Caco-2 (cell line): ENCODE measurements at regions not wholly inside any gene's neighbourhood (a gene's known extent, or its start where the extent isn't known, plus 50 kb on each side); places are given as distances from the start of the nearest gene placed in this dataset.

Experiments
- BruUV-seq: library from RNA; stranded (reverse); fragments of 400-500 nt; replicated peaks from 2 replicates; lab custom pipeline; 2021; lab: Mats Ljungman, UMichigan
- CTCF ChIA-PET: fragments of 300-600 bp; sonication (Branson Sonifier 250); formaldehyde crosslinking; loops from one replicate; lab custom pipeline; 2022; ENCODE audit warnings: antibody characterized with exemption; lab: Charles Lee
- POLR2A ChIA-PET: fragments of 300-600 bp; sonication (Branson Sonifier 250); formaldehyde crosslinking; loops from one replicate; lab custom pipeline; 2022; ENCODE audit warnings: antibody characterized with exemption; lab: Charles Lee
- DNase-seq, 2 experiments: peaks; one replicate each; pipeline versions ENCODE4 v3.0.0 to v3.0.0-alpha.2; 2020 to 2022
- H3K27me3 ChIP-seq: replicated peaks from 2 replicates; pipeline ENCODE4 v1.6.0; 2011; ENCODE audit warnings: low read length; ENCODE audit not compliant: control insufficient read depth, insufficient read depth
- H3K36me3 ChIP-seq: 2 replicates; pipeline ENCODE4 v1.5.1; 2011; ENCODE audit warnings: low read length; ENCODE audit not compliant: control insufficient read depth, insufficient read depth
- H3K4me1 ChIP-seq: fragments of 250-450 bp; sonication (Bioruptor Pico); 2 replicates; pipeline ENCODE4 v1.5.1; 2020; ENCODE audit warnings: mild to moderate bottlenecking
- H3K4me3 ChIP-seq: 2 replicates; pipeline ENCODE4 v1.5.1; 2011; ENCODE audit warnings: low read depth, mild to moderate bottlenecking, control low read depth, low read length
- H3K9me3 ChIP-seq: fragments of 250-450 bp; sonication (Bioruptor Pico); 2 replicates; pipeline ENCODE4 v1.5.1; 2020; ENCODE audit warnings: mild to moderate bottlenecking, moderate library complexity
- H3K27ac Mint-ChIP-seq: one replicate; pipeline ENCODE4 v1.8.0; 2022; ENCODE audit warnings: mixed read lengths; ENCODE audit not compliant: unreplicated experiment
- H3K27me3 Mint-ChIP-seq: one replicate; pipeline ENCODE4 v1.8.0; 2022; ENCODE audit warnings: mixed read lengths; ENCODE audit not compliant: insufficient read depth, unreplicated experiment
- H3K36me3 Mint-ChIP-seq: one replicate; pipeline ENCODE4 v1.8.0; 2022; ENCODE audit warnings: mild to moderate bottlenecking, mixed read lengths; ENCODE audit not compliant: insufficient read depth, unreplicated experiment
- H3K4me1 Mint-ChIP-seq: one replicate; pipeline ENCODE4 v1.8.0; 2022; ENCODE audit warnings: low read depth, mixed read lengths; ENCODE audit not compliant: unreplicated experiment
- H3K4me3 Mint-ChIP-seq: one replicate; pipeline ENCODE4 v1.8.0; 2022; ENCODE audit warnings: mild to moderate bottlenecking, moderate library complexity, mixed read lengths; ENCODE audit not compliant: unreplicated experiment
- H3K9me3 Mint-ChIP-seq: one replicate; pipeline ENCODE4 v1.8.0; 2022; ENCODE audit warnings: mixed read lengths; ENCODE audit not compliant: unreplicated experiment
- CTCF ChIP-seq, 2 experiments: fragments of 200-600 bp in 1 of 2; IDR thresholded peaks; 1 replicate in 1 of 2; 2 replicates in 1 of 2; pipeline versions ENCODE4 v1.5.1 to v1.8.0; 2011 to 2022; ENCODE audit warnings: antibody characterized with exemption in 1 of 2, control low read depth in 1 of 2, inconsistent platforms in 1 of 2, low read depth in 1 of 2, low read length in 1 of 2, mild to moderate bottlenecking in 1 of 2, moderate library complexity in 1 of 2; ENCODE audit not compliant: insufficient read depth in 1 of 2, severe bottlenecking in 1 of 2, unreplicated experiment in 1 of 2
- intact Hi-C: fragments of 100-400 bp; cut with micrococcal nuclease; formaldehyde crosslinking; loops from one replicate; pipeline ENCODE4 v1.10.0; 2022; ENCODE audit not compliant: unreplicated experiment

- H3K9me3 ChIP-seq = no peaks in the 10 kb centered on the region
- Mint-ChIP-seq H3K9me3 (peaks cover 9% of the 10 kb centered on the region), H3K4me1 (no peaks in the 10 kb centered on the region), H3K27ac (no peak overlapping the region), H3K36me3 (no peaks in the 10 kb centered on the region), H3K4me3 (no peak overlapping the region), H3K27me3 (peaks cover 29% of the 10 kb centered on the region)
- H3K36me3 ChIP-seq = no peaks in the 10 kb centered on the region
- ChIA-PET CTCF (no interaction called here), POLR2A (no interaction called here)
- no peaks in the 10 kb centered on the region for H3K4me1 ChIP-seq
- no peak for TF ChIP-seq CTCF (IDR thresholded peaks at IDR 0.05; ENCODE audit: insufficient read depth in 1 of 2, low read depth in 1 of 2, low read length in 1 of 2, severe bottlenecking in 1 of 2, unreplicated experiment in 1 of 2)
- no peak overlapping the region for H3K4me3 ChIP-seq
- BruUV-seq = no TSS peak
- intact Hi-C loops = no loop called here
- no peaks in the 10 kb centered on the region; the same call in 1 of the 2 replicates for H3K27me3 ChIP-seq
- DNase-seq = no peak
These were observed 70.2 kb upstream of the ST8SIA2 start for GRCh38 chr15:92323525-92323924.

- no peaks in the 10 kb centered on the region for H3K36me3 ChIP-seq
- POLR2A ChIA-PET = no interaction called here
- Mint-ChIP-seq H3K9me3 (peaks cover 9% of the 10 kb centered on the region), H3K36me3 (no peaks in the 10 kb centered on the region), H3K27ac (no peak overlapping the region), H3K4me1 (no peaks in the 10 kb centered on the region), H3K27me3 (peaks cover 25% of the 10 kb centered on the region), H3K4me3 (no peak overlapping the region)
- DNase-seq = no peak
- H3K9me3 ChIP-seq = no peaks in the 10 kb centered on the region
- no peaks in the 10 kb centered on the region; the same call in 1 of the 2 replicates for H3K27me3 ChIP-seq
- intact Hi-C loops = no loop called here
- no peak overlapping the region for H3K4me3 ChIP-seq
- CTCF ChIA-PET = no interaction called here
- BruUV-seq = no TSS peak
- H3K4me1 ChIP-seq = no peaks in the 10 kb centered on the region
- TF ChIP-seq CTCF (IDR thresholded peaks at IDR 0.05; ENCODE audit: insufficient read depth in 1 of 2, low read depth in 1 of 2, low read length in 1 of 2, severe bottlenecking in 1 of 2, unreplicated experiment in 1 of 2) = no peak
These were observed 69.3 kb upstream of the ST8SIA2 start for GRCh38 chr15:92324101-92324963.

DNA sequence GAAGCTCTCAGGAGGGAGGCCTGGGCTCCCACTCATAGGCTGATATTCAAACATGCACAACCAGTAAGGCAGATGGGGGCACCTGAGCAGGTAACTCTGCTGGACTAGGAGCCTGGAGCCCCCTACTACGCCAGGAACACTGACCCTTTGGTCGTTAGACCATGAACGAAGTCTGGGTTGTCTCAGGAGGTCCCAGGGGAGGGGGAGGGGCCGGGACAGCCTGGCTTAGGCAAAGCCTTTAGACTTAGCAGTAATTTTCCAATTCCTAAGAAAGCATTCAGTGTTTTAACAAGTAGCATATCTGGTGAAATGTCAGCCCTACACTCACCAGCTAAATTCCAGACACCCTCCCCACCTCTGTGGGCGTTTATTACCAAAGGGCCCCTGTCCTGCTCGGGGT, 67.4 kb upstream of the ST8SIA2 start:
- DNase-seq = no peak
- no peaks in the 10 kb centered on the region; the same call in 1 of the 2 replicates for H3K27me3 ChIP-seq
- H3K4me3 ChIP-seq = no peak overlapping the region
- TF ChIP-seq CTCF (IDR thresholded peaks at IDR 0.05; ENCODE audit: insufficient read depth in 1 of 2, low read depth in 1 of 2, low read length in 1 of 2, severe bottlenecking in 1 of 2, unreplicated experiment in 1 of 2) = no peak
- H3K9me3 Mint-ChIP-seq = peaks cover 9% of the 10 kb centered on the region
- no peaks in the 10 kb centered on the region for H3K4me1 ChIP-seq
- ChIA-PET CTCF (no interaction called here), POLR2A (no interaction called here)
- no peaks in the 10 kb centered on the region for H3K4me1 Mint-ChIP-seq
- no peak overlapping the region for H3K4me3 Mint-ChIP-seq
- BruUV-seq = no TSS peak
- no peaks in the 10 kb centered on the region for H3K9me3 ChIP-seq
- intact Hi-C loops = no loop called here
- no peaks in the 10 kb centered on the region for H3K36me3 Mint-ChIP-seq
- peaks cover 12% of the 10 kb centered on the region for H3K27me3 Mint-ChIP-seq
- no peaks in the 10 kb centered on the region for H3K36me3 ChIP-seq
- H3K27ac Mint-ChIP-seq = no peak overlapping the region
